Prostate gland (tissue), 2 donors: ENCODE measurements at regions not wholly inside any gene's neighbourhood (a gene's known extent, or its start where the extent isn't known, plus 50 kb on each side); places are given as distances from the start of the nearest gene placed in this dataset.

Experiments used
- DNase-seq: peaks from one replicate; pipeline ENCODE4 v3.0.0-alpha.2; 2019; ENCODE audit warnings: low spot score
- H3K27ac ChIP-seq, 2 donors: fragments of 200-600 bp; sonication (generic); 2 replicates each; pipeline ENCODE4 v1.5.1; 2017 to 2019
- H3K27me3 ChIP-seq: fragments of 200-600 bp; sonication (generic); replicated peaks from 2 replicates; pipeline ENCODE4 v1.5.1; 2019; ENCODE audit not compliant: insufficient read depth
- H3K36me3 ChIP-seq, 2 donors: fragments of 200-600 bp; sonication (generic); 1 replicate in 1 of 2; 2 replicates in 1 of 2; pipeline versions ENCODE4 v1.5.1 to v1.8.1; 2017 to 2019
- H3K4me1 ChIP-seq: fragments of 200-600 bp; sonication (generic); replicated peaks from 2 replicates; pipeline ENCODE4 v1.5.1; 2019
- H3K4me3 ChIP-seq, 2 donors: fragments of 200-600 bp; sonication (generic); 2 replicates each; pipeline ENCODE4 v1.5.1; 2017 to 2019
- H3K9me3 ChIP-seq: fragments of 200-600 bp; sonication (generic); 2 replicates; pipeline ENCODE4 v1.5.1; 2017
- POLR2A ChIP-seq: fragments of 450-650 bp; IDR thresholded peaks from one replicate; pipeline ENCODE4 v1.6.1; 2016; ENCODE audit warnings: antibody characterized with exemption, mild to moderate bottlenecking
- POLR2AphosphoS5 ChIP-seq: sonication (generic); formaldehyde crosslinking; IDR thresholded peaks from one replicate; pipeline ENCODE4 v1.6.1; 2017; ENCODE audit warnings: antibody characterized with exemption
- WGBS: methylation state at CpG from one replicate; pipeline ENCODE4 v1.1.5; 2018; 5-methylcytosine and 5-hydroxymethylcytosine counted together
- intact Hi-C: fragments of 100-400 bp; cut with DNase I; formaldehyde crosslinking; loops from one replicate; pipeline ENCODE4 v1.14.2; 2022
- TF ChIP-seq, protein P1 (sequence below), 4 experiments: fragments of 200-600 bp in 2 of 4; fragments of 450-650 bp in 2 of 4; sonication (generic) in 2 of 4; IDR thresholded peaks; 1 replicate in 3 of 4; 2 replicates in 1 of 4; pipeline ENCODE4 v1.5.1; 2016 to 2019; ENCODE audit warnings: antibody characterized with exemption in 4 of 4, mild to moderate bottlenecking in 2 of 4, moderate library complexity in 2 of 4

DNA sequence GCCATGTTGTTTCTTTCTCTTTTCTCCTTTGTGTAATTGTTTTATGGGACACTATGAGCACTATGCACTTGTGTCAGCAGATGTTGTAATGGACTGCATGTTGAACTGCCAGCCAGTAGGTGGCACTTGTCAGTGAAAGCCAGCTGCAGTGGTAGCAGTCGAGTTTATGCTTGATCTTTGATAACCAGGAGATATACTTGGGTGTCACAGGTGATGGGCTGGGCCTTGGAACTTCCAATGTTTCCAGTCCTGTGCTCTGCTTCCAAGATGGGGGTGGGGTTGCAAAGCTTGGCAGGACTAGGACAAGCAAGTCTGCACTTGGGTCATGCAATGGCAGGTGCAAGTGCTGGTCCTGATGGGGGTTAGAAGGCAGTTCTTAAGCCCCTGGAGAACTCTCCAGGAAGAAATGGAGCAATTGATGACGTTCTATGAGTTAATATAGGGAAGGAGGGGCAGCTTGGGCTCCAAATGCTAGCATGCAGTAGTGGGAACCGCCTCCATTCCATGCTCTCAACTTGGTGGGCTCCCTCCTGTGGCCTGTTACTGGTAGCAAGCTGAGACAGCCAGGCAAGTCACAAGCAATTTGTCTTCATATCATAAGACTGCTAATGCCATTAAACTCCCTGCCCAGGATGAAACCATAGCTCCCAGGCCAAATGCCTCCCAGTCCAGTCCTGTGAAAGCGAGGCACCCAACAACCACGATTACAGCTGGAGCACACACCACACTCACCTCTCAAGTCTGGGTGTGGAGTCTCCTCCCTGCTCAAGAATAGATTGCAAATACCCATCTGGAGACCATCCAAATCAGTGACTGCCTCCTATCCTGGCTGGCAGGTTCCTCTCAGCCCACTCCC lies 287.2 kb downstream of the CGGBP1 start:
- Histone ChIP-seq H3K9me3 (no peaks in the 10 kb centered on the region), H3K4me3 (no peak overlapping the region), H3K27ac (no peak overlapping the region), H3K36me3 (no peaks in the 10 kb centered on the region), H3K4me1 (no peaks in the 10 kb centered on the region), H3K27me3 (no peaks in the 10 kb centered on the region)
- TF ChIP-seq POLR2A: no peak
- TF ChIP-seq, protein P1, sequence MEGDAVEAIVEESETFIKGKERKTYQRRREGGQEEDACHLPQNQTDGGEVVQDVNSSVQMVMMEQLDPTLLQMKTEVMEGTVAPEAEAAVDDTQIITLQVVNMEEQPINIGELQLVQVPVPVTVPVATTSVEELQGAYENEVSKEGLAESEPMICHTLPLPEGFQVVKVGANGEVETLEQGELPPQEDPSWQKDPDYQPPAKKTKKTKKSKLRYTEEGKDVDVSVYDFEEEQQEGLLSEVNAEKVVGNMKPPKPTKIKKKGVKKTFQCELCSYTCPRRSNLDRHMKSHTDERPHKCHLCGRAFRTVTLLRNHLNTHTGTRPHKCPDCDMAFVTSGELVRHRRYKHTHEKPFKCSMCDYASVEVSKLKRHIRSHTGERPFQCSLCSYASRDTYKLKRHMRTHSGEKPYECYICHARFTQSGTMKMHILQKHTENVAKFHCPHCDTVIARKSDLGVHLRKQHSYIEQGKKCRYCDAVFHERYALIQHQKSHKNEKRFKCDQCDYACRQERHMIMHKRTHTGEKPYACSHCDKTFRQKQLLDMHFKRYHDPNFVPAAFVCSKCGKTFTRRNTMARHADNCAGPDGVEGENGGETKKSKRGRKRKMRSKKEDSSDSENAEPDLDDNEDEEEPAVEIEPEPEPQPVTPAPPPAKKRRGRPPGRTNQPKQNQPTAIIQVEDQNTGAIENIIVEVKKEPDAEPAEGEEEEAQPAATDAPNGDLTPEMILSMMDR (IDR thresholded peaks at IDR 0.05): peak in 2 of 4 experiments; percentile 25 to 33
- no peak for TF ChIP-seq POLR2AphosphoS5
- no peak for DNase-seq
- intact Hi-C loops: no loop called here
- WGBS: 68% methylated on average over 5 of the region's 5 CpGs

- TF ChIP-seq POLR2AphosphoS5: no peak
- TF ChIP-seq, protein P1 (IDR thresholded peaks at IDR 0.05): no peak
- TF ChIP-seq POLR2A: no peak
- no peaks in the 10 kb centered on the region for H3K9me3 ChIP-seq
- WGBS: 42% methylated on average over 2 of the region's 2 CpGs
- no peaks in the 10 kb centered on the region for H3K36me3 ChIP-seq
- intact Hi-C loops: no loop called here
- no peaks in the 10 kb centered on the region for H3K4me1 ChIP-seq
- no peak for DNase-seq
- no peak overlapping the region for H3K27ac ChIP-seq
- H3K4me3 ChIP-seq: no peak overlapping the region
- H3K27me3 ChIP-seq: no peaks in the 10 kb centered on the region
Observed at GRCh38 chr3:87766721-87767120, 292.1 kb downstream of the CGGBP1 start.

DNA sequence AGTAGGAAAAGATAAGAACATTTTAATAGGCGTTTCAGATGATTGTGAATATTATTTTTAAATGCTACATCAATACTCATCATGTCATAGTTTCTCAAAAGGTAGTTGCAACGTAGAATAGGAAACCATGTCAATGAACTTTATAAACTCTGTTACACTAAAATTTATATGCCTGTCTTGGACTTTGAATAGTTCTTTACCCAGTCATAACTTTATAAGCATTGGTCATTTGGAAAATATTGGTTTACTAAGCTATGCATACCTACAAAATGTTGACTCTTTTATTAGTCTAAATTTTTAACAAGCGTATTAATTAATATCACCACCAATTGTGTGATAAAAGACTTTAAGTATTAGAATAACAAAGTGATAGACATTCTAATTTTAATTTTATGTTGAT lies 293.5 kb downstream of the CGGBP1 start:
- no peak overlapping the region for H3K4me3 ChIP-seq
- no peaks in the 10 kb centered on the region for H3K4me1 ChIP-seq
- H3K36me3 ChIP-seq: no peaks in the 10 kb centered on the region
- DNase-seq: no peak
- H3K9me3 ChIP-seq: no peaks in the 10 kb centered on the region
- H3K27me3 ChIP-seq: no peaks in the 10 kb centered on the region
- TF ChIP-seq, protein P1 (IDR thresholded peaks at IDR 0.05): no peak
- TF ChIP-seq POLR2A (no peak), POLR2AphosphoS5 (no peak)
- WGBS: 83% methylated on average over 3 of the region's 3 CpGs
- intact Hi-C loops: no loop called here
- H3K27ac ChIP-seq: no peak overlapping the region

DNA sequence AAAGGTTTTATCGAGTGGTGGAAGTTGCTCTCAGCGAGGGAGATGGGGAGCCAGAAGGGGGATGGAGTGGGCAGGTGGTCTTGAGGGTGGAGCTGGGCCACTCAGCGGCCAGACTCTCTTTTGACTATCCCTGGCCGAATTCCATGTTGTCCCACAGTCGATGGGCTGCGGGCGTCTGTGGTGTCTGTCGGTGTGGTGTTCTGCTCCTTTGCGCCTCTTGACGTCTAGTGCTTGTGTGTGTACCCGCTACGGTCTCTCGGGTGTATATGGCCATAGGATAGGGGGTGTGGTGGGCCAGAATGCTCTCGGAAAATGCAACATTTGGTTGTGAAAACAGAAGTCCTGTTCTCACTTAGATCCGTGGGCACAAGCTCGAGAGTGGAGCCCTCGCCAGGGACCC lies 297.0 kb downstream of the CGGBP1 start:
- H3K27me3 ChIP-seq: no peaks in the 10 kb centered on the region
- WGBS: 96% methylated on average over 17 of the region's 17 CpGs
- intact Hi-C loops: no loop called here
- H3K9me3 ChIP-seq: no peaks in the 10 kb centered on the region
- H3K36me3 ChIP-seq: no peaks in the 10 kb centered on the region
- TF ChIP-seq, protein P1 (IDR thresholded peaks at IDR 0.05): no peak
- TF ChIP-seq POLR2AphosphoS5: no peak
- TF ChIP-seq POLR2A: no peak
- H3K27ac ChIP-seq: no peak overlapping the region
- H3K4me1 ChIP-seq: no peaks in the 10 kb centered on the region
- no peak overlapping the region for H3K4me3 ChIP-seq
- no peak for DNase-seq

- WGBS: 91% methylated on average over 11 of the region's 11 CpGs
- H3K27me3 ChIP-seq: no peaks in the 10 kb centered on the region
- H3K4me1 ChIP-seq: no peaks in the 10 kb centered on the region
- intact Hi-C loops: no loop called here
- H3K4me3 ChIP-seq: no peak overlapping the region
- TF ChIP-seq, protein P1 (IDR thresholded peaks at IDR 0.05): no peak
- TF ChIP-seq POLR2A (no peak), POLR2AphosphoS5 (no peak)
- no peak overlapping the region for H3K27ac ChIP-seq
- no peaks in the 10 kb centered on the region for H3K36me3 ChIP-seq
- no peak for DNase-seq
- no peaks in the 10 kb centered on the region for H3K9me3 ChIP-seq
Observed at GRCh38 chr3:87761341-87761740, 297.5 kb downstream of the CGGBP1 start.
